ENCODE measurements at regions not wholly inside any gene's neighbourhood (a gene's known extent, or its start where the extent isn't known, plus 50 kb on each side); places are given as distances from the start of the nearest gene placed in this dataset.

GRCh38 chr2:116718451-116718850 is 1096.0 kb upstream of the DDX18 start:
- Histone ChIP-seq H3K4me1 (ENCODE audit: control extremely low read depth in 1 of 4, control insufficient read depth in 4 of 4, insufficient read depth in 4 of 4, low read length in 3 of 4) (no peaks in the 10 kb centered on the region), H3K27me3 (replicated peaks in 2 of 5; ENCODE audit: control insufficient read depth in 4 of 5, insufficient read depth in 5 of 5, low read length in 4 of 5) (no peaks in the 10 kb centered on the region), H3K27ac (ENCODE audit: insufficient read depth in 1 of 2, low read depth in 1 of 2, low read length in 2 of 2, poor library complexity in 1 of 2, severe bottlenecking in 2 of 2) (no peak overlapping the region), H3K9me3 (ENCODE audit: control extremely low read depth in 1 of 5, control insufficient read depth in 4 of 5, insufficient read depth in 2 of 5, low read depth in 1 of 5, low read length in 4 of 5) (no peaks in the 10 kb centered on the region), H3K36me3 (ENCODE audit: control insufficient read depth in 4 of 4, insufficient read depth in 4 of 4, low read length in 3 of 4) (no peaks in the 10 kb centered on the region), H3K4me3 (ENCODE audit: control insufficient read depth in 1 of 7, extremely low read depth in 1 of 7, insufficient read depth in 4 of 7, low read depth in 2 of 7, low read length in 6 of 7) (no peak overlapping the region)
- WGBS (ENCODE audit: insufficient coverage): 88% methylated on average over 4 of the region's 4 CpGs
- DNase-seq: no peak
- ChIA-PET CTCF (no interaction called here), POLR2A (no interaction called here)

- Histone ChIP-seq H3K4me1 (ENCODE audit: control extremely low read depth in 1 of 4, control insufficient read depth in 4 of 4, insufficient read depth in 4 of 4, low read length in 3 of 4) (no peaks in the 10 kb centered on the region), H3K9me3 (ENCODE audit: control extremely low read depth in 1 of 5, control insufficient read depth in 4 of 5, insufficient read depth in 2 of 5, low read depth in 1 of 5, low read length in 4 of 5) (no peaks in the 10 kb centered on the region), H3K36me3 (ENCODE audit: control insufficient read depth in 4 of 4, insufficient read depth in 4 of 4, low read length in 3 of 4) (no peaks in the 10 kb centered on the region), H3K4me3 (ENCODE audit: control insufficient read depth in 1 of 7, extremely low read depth in 1 of 7, insufficient read depth in 4 of 7, low read depth in 2 of 7, low read length in 6 of 7) (no peak overlapping the region), H3K27me3 (replicated peaks in 2 of 5; ENCODE audit: control insufficient read depth in 4 of 5, insufficient read depth in 5 of 5, low read length in 4 of 5) (no peaks in the 10 kb centered on the region), H3K27ac (ENCODE audit: insufficient read depth in 1 of 2, low read depth in 1 of 2, low read length in 2 of 2, poor library complexity in 1 of 2, severe bottlenecking in 2 of 2) (no peak overlapping the region)
- ChIA-PET CTCF (no interaction called here), POLR2A (no interaction called here)
- no peak for DNase-seq
- WGBS (ENCODE audit: insufficient coverage): 100% methylated on average over 2 of the region's 2 CpGs
Observed at GRCh38 chr2:116719836-116720235, 1094.7 kb upstream of the DDX18 start.

GRCh38 chr2:116724550-116724949 is 1089.9 kb upstream of the DDX18 start:
- H3K4me1 ChIP-seq (ENCODE audit: control extremely low read depth in 1 of 4, control insufficient read depth in 4 of 4, insufficient read depth in 4 of 4, low read length in 3 of 4): no peaks in the 10 kb centered on the region
- H3K4me3 ChIP-seq (ENCODE audit: control insufficient read depth in 1 of 7, extremely low read depth in 1 of 7, insufficient read depth in 4 of 7, low read depth in 2 of 7, low read length in 6 of 7): no peak overlapping the region
- no peaks in the 10 kb centered on the region for H3K36me3 ChIP-seq (ENCODE audit: control insufficient read depth in 4 of 4, insufficient read depth in 4 of 4, low read length in 3 of 4)
- no peak for DNase-seq
- POLR2A ChIA-PET: no interaction called here
- no peak overlapping the region for H3K27ac ChIP-seq (ENCODE audit: insufficient read depth in 1 of 2, low read depth in 1 of 2, low read length in 2 of 2, poor library complexity in 1 of 2, severe bottlenecking in 2 of 2)
- no peaks in the 10 kb centered on the region for H3K27me3 ChIP-seq (replicated peaks in 2 of 5; ENCODE audit: control insufficient read depth in 4 of 5, insufficient read depth in 5 of 5, low read length in 4 of 5)
- CTCF ChIA-PET: no interaction called here
- WGBS (ENCODE audit: insufficient coverage): no CpG with 5 or more reads among the region's 1 CpG
- H3K9me3 ChIP-seq (ENCODE audit: control extremely low read depth in 1 of 5, control insufficient read depth in 4 of 5, insufficient read depth in 2 of 5, low read depth in 1 of 5, low read length in 4 of 5): no peaks in the 10 kb centered on the region

GRCh38 chr2:116732322-116732721 is 1082.2 kb upstream of the DDX18 start:
- Histone ChIP-seq H3K36me3 (ENCODE audit: control insufficient read depth in 4 of 4, insufficient read depth in 4 of 4, low read length in 3 of 4) (no peaks in the 10 kb centered on the region), H3K4me1 (ENCODE audit: control extremely low read depth in 1 of 4, control insufficient read depth in 4 of 4, insufficient read depth in 4 of 4, low read length in 3 of 4) (no peaks in the 10 kb centered on the region), H3K27me3 (replicated peaks in 2 of 5; ENCODE audit: control insufficient read depth in 4 of 5, insufficient read depth in 5 of 5, low read length in 4 of 5) (no peaks in the 10 kb centered on the region), H3K27ac (ENCODE audit: insufficient read depth in 1 of 2, low read depth in 1 of 2, low read length in 2 of 2, poor library complexity in 1 of 2, severe bottlenecking in 2 of 2) (no peak overlapping the region), H3K9me3 (ENCODE audit: control extremely low read depth in 1 of 5, control insufficient read depth in 4 of 5, insufficient read depth in 2 of 5, low read depth in 1 of 5, low read length in 4 of 5) (no peaks in the 10 kb centered on the region), H3K4me3 (ENCODE audit: control insufficient read depth in 1 of 7, extremely low read depth in 1 of 7, insufficient read depth in 4 of 7, low read depth in 2 of 7, low read length in 6 of 7) (no peak overlapping the region)
- DNase-seq: no peak
- ChIA-PET POLR2A (no interaction called here), CTCF (no interaction called here)
- WGBS (ENCODE audit: insufficient coverage): 100% methylated on average over 1 of the region's 4 CpGs

DNA sequence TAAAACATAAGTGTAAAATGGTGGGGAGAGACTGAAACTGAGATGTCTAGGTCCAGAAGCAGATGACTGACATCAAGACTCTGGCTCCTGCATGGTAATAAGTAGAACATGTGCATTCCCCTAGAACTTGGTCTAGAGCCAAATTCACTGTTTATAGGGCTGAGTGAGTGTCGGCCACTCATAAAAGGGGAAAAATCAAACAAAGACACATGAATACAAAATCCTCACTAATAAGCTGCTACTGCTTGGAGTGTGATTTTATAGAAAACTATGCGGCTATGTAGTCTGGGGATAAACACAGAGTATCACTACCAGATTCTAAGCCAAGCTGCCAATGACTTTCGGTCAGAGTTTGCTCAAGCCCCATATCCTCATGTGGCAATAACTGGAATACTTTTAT is 1080.8 kb upstream of the DDX18 start:
- H3K27ac ChIP-seq (ENCODE audit: insufficient read depth in 1 of 2, low read depth in 1 of 2, low read length in 2 of 2, poor library complexity in 1 of 2, severe bottlenecking in 2 of 2): no peak overlapping the region
- POLR2A ChIA-PET: no interaction called here
- no peaks in the 10 kb centered on the region for H3K27me3 ChIP-seq (replicated peaks in 2 of 5; ENCODE audit: control insufficient read depth in 4 of 5, insufficient read depth in 5 of 5, low read length in 4 of 5)
- no peak for DNase-seq
- no peaks in the 10 kb centered on the region for H3K36me3 ChIP-seq (ENCODE audit: control insufficient read depth in 4 of 4, insufficient read depth in 4 of 4, low read length in 3 of 4)
- CTCF ChIA-PET: no interaction called here
- H3K9me3 ChIP-seq (ENCODE audit: control extremely low read depth in 1 of 5, control insufficient read depth in 4 of 5, insufficient read depth in 2 of 5, low read depth in 1 of 5, low read length in 4 of 5): no peaks in the 10 kb centered on the region
- H3K4me1 ChIP-seq (ENCODE audit: control extremely low read depth in 1 of 4, control insufficient read depth in 4 of 4, insufficient read depth in 4 of 4, low read length in 3 of 4): no peaks in the 10 kb centered on the region
- no peak overlapping the region for H3K4me3 ChIP-seq (ENCODE audit: control insufficient read depth in 1 of 7, extremely low read depth in 1 of 7, insufficient read depth in 4 of 7, low read depth in 2 of 7, low read length in 6 of 7)
- no CpG with 5 or more reads among the region's 3 CpGs for WGBS (ENCODE audit: insufficient coverage)

GRCh38 chr2:116737951-116738350 is 1076.5 kb upstream of the DDX18 start:
- DNase-seq: no peak
- Histone ChIP-seq H3K4me3 (ENCODE audit: control insufficient read depth in 1 of 7, extremely low read depth in 1 of 7, insufficient read depth in 4 of 7, low read depth in 2 of 7, low read length in 6 of 7) (no peak overlapping the region), H3K4me1 (ENCODE audit: control extremely low read depth in 1 of 4, control insufficient read depth in 4 of 4, insufficient read depth in 4 of 4, low read length in 3 of 4) (no peaks in the 10 kb centered on the region), H3K27ac (ENCODE audit: insufficient read depth in 1 of 2, low read depth in 1 of 2, low read length in 2 of 2, poor library complexity in 1 of 2, severe bottlenecking in 2 of 2) (no peak overlapping the region), H3K36me3 (ENCODE audit: control insufficient read depth in 4 of 4, insufficient read depth in 4 of 4, low read length in 3 of 4) (no peaks in the 10 kb centered on the region), H3K27me3 (replicated peaks in 2 of 5; ENCODE audit: control insufficient read depth in 4 of 5, insufficient read depth in 5 of 5, low read length in 4 of 5) (no peaks in the 10 kb centered on the region), H3K9me3 (ENCODE audit: control extremely low read depth in 1 of 5, control insufficient read depth in 4 of 5, insufficient read depth in 2 of 5, low read depth in 1 of 5, low read length in 4 of 5) (no peaks in the 10 kb centered on the region)
- ChIA-PET POLR2A (no interaction called here), CTCF (no interaction called here)
- no CpG with 5 or more reads among the region's 3 CpGs for WGBS (ENCODE audit: insufficient coverage)

DNA sequence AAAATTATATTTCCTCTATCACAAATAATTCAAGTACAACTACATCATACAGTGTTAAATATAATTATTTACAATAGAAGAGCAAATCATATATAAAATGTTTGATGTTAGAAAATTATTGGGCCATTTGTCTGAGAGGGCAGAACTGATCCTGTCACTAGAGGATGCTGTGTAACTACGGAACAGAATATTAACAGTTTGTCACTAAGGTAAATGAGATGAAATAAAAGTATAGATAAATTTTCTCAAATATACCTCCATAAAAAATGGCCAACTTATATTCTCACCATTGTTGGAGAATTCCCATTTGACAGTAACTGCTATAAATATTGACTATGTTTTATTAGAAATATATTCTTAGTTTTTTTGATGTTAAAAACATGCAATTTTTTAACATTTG is 1067.4 kb upstream of the DDX18 start:
- no peaks in the 10 kb centered on the region for H3K36me3 ChIP-seq (ENCODE audit: control insufficient read depth in 4 of 4, insufficient read depth in 4 of 4, low read length in 3 of 4)
- no peak for DNase-seq
- no peak overlapping the region for H3K27ac ChIP-seq (ENCODE audit: insufficient read depth in 1 of 2, low read depth in 1 of 2, low read length in 2 of 2, poor library complexity in 1 of 2, severe bottlenecking in 2 of 2)
- no peaks in the 10 kb centered on the region for H3K9me3 ChIP-seq (ENCODE audit: control extremely low read depth in 1 of 5, control insufficient read depth in 4 of 5, insufficient read depth in 2 of 5, low read depth in 1 of 5, low read length in 4 of 5)
- ChIA-PET CTCF (no interaction called here), POLR2A (no interaction called here)
- H3K4me3 ChIP-seq (ENCODE audit: control insufficient read depth in 1 of 7, extremely low read depth in 1 of 7, insufficient read depth in 4 of 7, low read depth in 2 of 7, low read length in 6 of 7): no peak overlapping the region
- H3K4me1 ChIP-seq (ENCODE audit: control extremely low read depth in 1 of 4, control insufficient read depth in 4 of 4, insufficient read depth in 4 of 4, low read length in 3 of 4): no peaks in the 10 kb centered on the region
- no peaks in the 10 kb centered on the region for H3K27me3 ChIP-seq (replicated peaks in 2 of 5; ENCODE audit: control insufficient read depth in 4 of 5, insufficient read depth in 5 of 5, low read length in 4 of 5)
- no CpG with 5 or more reads among the region's 1 CpG for WGBS (ENCODE audit: insufficient coverage)

DNA sequence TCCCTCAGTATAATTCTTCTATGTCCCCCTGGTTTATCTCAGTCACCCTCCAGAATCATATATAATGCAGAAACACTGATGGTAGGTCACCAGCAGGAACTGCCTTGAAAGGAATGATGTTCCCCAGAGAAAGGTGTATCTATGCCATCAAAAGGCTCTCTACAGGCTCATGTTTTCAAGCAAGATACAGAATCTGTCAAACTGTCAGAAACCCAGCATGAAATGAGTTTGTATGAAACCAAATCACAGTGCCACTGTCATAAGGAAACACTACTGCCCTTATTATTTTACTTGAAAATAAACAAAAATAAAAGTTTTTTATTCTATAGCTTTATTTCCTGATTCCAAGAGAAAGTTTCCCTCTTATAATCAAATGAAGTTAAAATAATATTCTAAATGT is 1064.5 kb upstream of the DDX18 start:
- DNase-seq: no peak
- H3K27me3 ChIP-seq (replicated peaks in 2 of 5; ENCODE audit: control insufficient read depth in 4 of 5, insufficient read depth in 5 of 5, low read length in 4 of 5): no peaks in the 10 kb centered on the region
- ChIA-PET POLR2A (no interaction called here), CTCF (no interaction called here)
- no peaks in the 10 kb centered on the region for H3K9me3 ChIP-seq (ENCODE audit: control extremely low read depth in 1 of 5, control insufficient read depth in 4 of 5, insufficient read depth in 2 of 5, low read depth in 1 of 5, low read length in 4 of 5)
- no peaks in the 10 kb centered on the region for H3K4me1 ChIP-seq (ENCODE audit: control extremely low read depth in 1 of 4, control insufficient read depth in 4 of 4, insufficient read depth in 4 of 4, low read length in 3 of 4)
- H3K36me3 ChIP-seq (ENCODE audit: control insufficient read depth in 4 of 4, insufficient read depth in 4 of 4, low read length in 3 of 4): no peaks in the 10 kb centered on the region
- no peak overlapping the region for H3K4me3 ChIP-seq (ENCODE audit: control insufficient read depth in 1 of 7, extremely low read depth in 1 of 7, insufficient read depth in 4 of 7, low read depth in 2 of 7, low read length in 6 of 7)
- H3K27ac ChIP-seq (ENCODE audit: insufficient read depth in 1 of 2, low read depth in 1 of 2, low read length in 2 of 2, poor library complexity in 1 of 2, severe bottlenecking in 2 of 2): no peak overlapping the region
